LoVo (cell line): ENCODE measurements at regions not wholly inside any gene's neighbourhood (a gene's known extent, or its start where the extent isn't known, plus 50 kb on each side); places are given as distances from the start of the nearest gene placed in this dataset.

Experiments
- DNase-seq: peaks from one replicate; pipeline ENCODE4 v3.0.0-alpha.2; 2016; ENCODE audit warnings: low spot score

DNA sequence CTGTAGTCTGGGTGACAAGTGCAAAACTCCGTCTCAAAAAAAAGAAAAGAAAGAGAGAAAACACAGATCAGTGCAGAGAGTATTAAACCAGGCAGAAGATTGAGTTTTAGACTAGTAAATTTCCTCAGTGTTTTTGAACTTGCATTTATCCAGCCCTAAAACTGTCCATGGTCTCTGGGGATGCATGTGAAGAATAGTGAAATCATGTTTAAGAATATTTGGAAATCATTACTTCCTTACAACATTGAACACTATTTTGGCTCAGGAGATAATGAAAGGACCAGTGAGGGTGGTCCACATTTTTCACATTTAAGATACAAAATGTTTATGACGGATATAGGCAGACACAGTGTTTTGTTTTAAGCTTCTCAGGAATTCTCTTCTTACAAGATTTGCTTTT lies 195.8 kb upstream of the RASGEF1B start:
- no peak for DNase-seq

- no peak for DNase-seq
These were observed 194.8 kb upstream of the RASGEF1B start for GRCh38 chr4:81666491-81666890.

- no peak for DNase-seq
These were observed 193.9 kb upstream of the RASGEF1B start for GRCh38 chr4:81665649-81666048.

- DNase-seq: no peak
These were observed 193.3 kb upstream of the RASGEF1B start for GRCh38 chr4:81665045-81665444.

GRCh38 chr4:81664079-81664478 lies 192.4 kb upstream of the RASGEF1B start:
- no peak for DNase-seq

- no peak for DNase-seq
These were observed 191.7 kb upstream of the RASGEF1B start for GRCh38 chr4:81663368-81663767.

DNA sequence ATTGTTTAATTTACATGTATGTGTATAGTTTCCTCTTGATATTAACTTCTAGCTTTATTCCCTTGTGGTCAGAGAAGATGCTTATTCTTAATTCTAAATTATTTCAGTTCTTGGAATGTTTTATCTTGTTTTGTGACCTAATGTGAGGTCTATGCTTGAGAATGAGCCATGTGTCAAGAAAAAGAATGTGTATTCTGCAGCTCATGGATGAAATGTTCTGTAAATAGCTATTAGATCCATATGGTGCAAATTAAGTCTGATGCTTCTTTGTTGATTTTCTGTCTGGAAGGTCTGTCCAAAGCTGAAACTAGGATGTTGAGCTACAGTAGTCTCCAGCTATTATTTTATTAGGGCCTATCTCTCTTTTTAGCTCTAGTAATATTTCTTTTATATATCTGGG lies 187.3 kb upstream of the RASGEF1B start:
- DNase-seq: no peak

- DNase-seq: no peak
These were observed 180.4 kb upstream of the RASGEF1B start for GRCh38 chr4:81652069-81652478.

GRCh38 chr4:81651243-81651899 lies 179.7 kb upstream of the RASGEF1B start:
- no peak for DNase-seq

DNA sequence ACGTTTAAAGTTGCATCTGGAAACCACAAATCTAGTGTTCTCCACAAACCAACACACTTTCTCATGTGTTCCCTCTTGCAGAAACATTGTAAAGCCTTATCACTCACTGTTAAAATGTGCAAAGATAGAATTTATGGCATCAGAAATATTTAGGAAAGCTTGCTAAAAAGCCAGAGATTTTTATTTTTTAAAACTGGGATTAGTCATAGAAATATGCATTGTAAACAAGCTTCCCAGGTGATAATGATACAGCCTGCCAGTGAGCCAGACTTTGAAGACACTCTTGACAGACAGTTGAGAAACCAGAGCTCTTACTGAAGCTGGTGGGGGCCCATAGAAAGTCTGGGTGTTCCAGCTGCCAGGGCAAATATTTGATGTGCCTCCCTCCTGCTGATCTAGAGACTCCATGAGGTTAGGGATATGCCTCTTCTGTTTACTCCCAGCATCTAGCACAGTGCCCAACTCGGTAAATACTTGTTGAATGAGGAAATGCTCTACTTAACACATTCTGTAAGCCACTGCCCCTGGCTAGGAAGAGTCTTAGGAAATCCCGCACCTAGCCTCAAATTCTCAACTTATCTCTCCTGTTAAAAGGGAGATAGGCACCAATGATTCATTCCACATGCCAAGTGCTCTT lies 179.0 kb upstream of the RASGEF1B start:
- DNase-seq: no peak

DNA sequence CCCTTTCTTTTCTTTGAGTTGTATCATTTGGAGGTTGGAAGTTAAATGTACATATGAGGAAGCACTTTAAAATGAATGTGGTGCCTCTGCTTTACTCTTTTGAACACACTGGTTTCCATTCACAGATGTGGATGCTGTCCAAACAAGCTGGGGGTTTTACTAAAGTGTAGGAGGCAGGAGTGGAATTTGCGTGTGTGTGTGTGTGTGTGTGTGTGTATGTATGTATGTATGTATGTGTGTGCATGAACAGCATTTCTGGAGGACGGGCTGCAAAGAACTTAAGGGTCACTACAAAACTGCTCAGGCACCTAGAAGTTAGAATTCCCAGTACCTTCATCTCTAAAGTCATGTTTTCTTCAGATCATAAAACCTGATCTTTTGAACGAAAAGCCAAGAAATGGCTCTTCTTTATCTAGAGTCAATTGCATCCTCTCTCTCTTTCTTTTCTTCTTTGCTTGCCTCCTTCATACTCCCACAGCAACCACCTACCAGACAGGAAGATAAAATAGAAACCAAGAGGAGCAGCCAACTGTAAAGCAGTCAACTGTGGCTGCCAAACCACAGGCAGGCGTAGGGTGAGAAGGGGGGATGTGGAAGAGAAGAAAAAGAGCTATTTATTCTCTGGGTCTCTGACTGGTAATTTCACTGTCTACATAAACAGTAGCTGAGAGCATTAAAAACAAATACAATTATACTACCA lies 177.0 kb upstream of the RASGEF1B start:
- DNase-seq: no peak

- no peak for DNase-seq
These were observed 175.7 kb upstream of the RASGEF1B start for GRCh38 chr4:81647388-81647787.

DNA sequence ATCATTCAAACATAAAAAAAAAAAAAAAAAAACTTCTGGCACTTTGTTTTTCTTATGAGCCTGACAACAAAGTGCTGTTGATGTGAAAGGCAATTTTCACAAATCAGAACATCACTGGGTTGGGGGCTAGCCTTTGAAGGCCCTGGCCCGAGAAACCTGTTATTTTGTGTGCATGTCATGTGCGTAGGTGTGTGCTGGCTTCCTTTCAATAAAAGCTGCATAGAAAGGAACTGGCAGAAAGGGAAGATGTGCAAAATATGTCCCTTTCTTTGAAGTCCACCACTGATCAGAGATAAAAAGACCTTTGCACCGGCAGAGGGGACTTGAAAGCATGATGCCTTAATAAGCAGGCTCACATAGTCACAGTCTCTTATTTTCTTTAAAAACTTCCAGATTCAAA lies 170.8 kb upstream of the RASGEF1B start:
- DNase-seq: no peak

DNA sequence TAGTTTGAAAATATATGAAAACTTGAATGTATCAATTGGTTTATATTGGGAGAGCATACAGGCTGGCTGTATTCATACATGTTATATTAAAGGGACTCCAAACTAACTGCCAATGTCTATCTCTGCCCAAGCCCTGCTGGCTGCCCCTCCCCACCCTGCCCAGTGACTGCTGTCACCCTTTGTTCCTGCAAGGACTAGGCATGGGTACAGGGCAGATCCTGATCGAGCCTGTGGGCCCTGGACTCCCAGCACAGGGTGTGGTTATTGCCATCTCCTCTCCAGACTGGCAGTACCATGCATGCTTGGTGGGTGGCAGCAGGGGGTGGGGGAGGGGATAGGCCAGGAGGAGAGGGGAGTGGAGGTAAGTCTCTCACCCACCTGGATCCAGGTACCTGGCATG lies 167.5 kb upstream of the RASGEF1B start:
- no peak for DNase-seq

DNA sequence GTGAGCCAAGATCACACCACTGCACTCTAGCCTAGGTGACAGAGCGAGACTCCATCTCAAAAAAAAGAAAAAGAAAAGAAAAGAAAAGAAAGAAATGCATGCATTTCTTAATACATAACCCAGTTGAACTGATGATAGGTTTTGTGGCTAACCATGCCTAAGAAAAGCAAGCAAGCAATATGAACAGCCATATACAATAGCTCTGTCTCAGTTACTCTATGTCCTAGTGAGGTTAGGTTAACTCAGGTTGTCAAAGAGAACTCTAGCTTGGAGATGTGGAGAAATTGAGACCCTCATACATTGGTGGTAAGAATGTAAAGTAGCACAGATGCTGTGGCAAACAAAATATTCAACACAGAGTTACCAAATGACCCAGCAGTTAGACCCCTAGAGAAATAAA lies 167.0 kb upstream of the RASGEF1B start:
- no peak for DNase-seq

DNA sequence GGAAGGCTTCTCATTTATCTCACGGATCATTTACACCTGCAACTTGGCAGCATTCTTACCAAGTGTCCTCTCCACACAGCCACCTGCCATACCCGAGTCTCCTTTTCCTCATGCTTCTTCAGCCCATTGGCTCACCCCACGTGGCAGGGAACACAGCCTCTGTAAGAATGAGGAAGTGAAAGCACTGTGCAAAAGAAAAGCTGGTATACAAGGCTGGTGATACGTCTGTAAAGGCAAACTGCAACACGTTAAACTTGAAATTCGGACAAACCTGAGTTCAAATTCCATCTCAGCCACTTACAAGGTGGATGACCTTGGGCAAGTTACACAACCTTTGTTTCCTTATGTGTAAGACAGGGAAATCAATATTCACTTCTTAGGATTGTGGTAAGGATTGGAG lies 164.0 kb upstream of the RASGEF1B start:
- DNase-seq: peak; percentile 41

GRCh38 chr4:81634766-81635549 lies 163.3 kb upstream of the RASGEF1B start:
- DNase-seq: no peak

GRCh38 chr4:81634165-81634564 lies 162.5 kb upstream of the RASGEF1B start:
- no peak for DNase-seq

DNA sequence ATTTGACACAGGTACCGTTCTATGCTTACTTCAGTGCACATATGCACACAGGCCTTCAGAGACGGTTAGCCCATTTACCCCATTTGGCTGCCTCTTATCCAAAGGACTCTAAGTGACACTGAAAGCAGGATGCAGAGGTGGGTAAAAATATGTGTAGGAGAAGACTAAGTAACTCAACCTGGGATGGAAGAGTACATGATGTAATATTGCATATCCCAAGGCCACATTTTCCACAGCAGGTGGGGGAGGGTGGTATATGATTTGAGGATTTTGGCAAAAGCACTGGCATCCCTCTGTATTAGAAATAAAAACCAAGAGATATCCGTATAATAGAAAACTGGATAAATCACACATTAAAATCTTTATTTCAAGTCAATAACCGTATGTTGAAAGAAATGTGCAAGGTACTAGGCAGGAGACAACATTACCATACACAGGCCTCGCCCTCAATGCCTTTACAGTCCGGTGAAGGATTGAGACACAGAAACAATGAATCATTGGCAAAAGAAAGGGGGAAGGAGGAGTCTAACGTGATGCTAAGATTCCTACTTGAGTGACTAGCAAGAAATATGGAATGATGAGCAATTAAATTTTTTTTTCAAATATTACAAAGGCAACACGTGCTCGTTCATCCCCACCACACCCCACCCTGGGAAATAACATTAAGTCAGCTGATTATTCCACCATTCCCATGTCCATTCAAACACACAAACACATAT lies 161.0 kb upstream of the RASGEF1B start:
- DNase-seq: no peak

GRCh38 chr4:81631958-81632441 lies 160.3 kb upstream of the RASGEF1B start:
- DNase-seq: no peak

DNA sequence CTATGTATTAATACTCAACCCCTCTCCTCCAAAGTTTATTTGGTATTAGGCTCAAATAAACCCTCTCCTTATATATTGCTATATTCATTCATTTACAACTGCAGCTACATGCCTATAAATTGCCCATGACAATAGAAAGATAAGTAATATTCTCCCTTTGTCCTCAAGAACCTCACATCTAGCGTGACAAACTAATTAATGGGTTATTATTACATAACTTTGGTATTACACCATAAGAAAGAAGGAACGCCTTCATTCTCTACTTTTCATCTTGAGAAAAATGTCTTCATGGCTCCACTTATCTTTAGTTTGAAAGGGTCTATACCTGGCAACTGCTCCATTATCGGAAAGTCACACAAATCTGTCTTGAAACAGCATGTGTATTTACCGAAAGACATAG lies 157.7 kb upstream of the RASGEF1B start:
- no peak for DNase-seq

DNA sequence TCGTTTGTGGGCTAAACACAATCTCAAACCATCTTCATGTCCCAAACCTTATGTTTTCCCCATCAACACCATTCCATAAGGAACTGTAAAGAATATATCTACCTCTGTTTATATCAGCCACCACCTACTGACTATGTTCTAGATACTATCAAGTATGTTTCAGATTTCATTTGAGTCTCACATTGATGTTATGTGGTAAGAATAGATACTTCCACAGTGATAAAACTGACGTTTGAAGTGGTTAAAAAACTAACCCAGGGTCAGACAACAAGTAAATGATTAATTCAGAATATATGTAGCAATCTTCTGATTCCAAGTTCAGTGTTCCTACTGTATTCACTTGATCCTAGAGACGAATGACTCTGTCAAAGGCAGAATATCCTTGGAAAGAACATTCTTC lies 156.8 kb upstream of the RASGEF1B start:
- peak; percentile 15 for DNase-seq
